HG03064 (cell line): ENCODE measurements at regions not wholly inside any gene's neighbourhood (a gene's known extent, or its start where the extent isn't known, plus 50 kb on each side); places are given as distances from the start of the nearest gene placed in this dataset.
"Not testable (repeated sequence)": the region's sequence is repeated elsewhere in the genome, so short reads cannot be mapped to it uniquely, and the experiment has no call there.

Source experiments
- ATAC-seq: cut with Tn5 transposase; IDR thresholded peaks from one replicate; pipeline ENCODE4 v1.9.1; 2021; ENCODE audit warnings: low read depth; ENCODE audit not compliant: unreplicated experiment

DNA sequence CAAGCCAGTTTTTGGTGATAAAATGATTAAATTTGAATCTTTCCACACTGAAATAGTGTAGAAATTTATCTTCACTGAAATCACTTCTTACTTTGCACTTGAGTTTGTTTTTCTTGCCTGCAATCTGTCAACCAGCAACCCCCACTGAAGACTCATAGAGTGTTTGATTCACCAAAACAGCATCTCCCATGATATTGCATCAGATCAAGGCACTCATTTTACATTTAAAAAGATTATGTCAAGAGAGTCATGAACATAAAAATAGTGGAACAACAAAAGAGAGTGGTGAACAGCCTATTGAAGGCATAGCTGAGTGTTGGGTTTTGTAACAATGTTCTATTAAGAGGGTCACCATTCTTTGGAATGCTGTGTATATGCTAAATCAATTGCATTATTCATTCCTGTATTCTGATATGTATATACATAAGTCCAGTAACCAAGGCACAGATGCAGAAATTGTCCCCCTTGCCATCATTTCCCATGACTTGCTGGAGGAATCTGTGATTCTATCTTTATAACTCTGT is 1934.9 kb downstream of the ARAP2 start:
- no peak for ATAC-seq

DNA sequence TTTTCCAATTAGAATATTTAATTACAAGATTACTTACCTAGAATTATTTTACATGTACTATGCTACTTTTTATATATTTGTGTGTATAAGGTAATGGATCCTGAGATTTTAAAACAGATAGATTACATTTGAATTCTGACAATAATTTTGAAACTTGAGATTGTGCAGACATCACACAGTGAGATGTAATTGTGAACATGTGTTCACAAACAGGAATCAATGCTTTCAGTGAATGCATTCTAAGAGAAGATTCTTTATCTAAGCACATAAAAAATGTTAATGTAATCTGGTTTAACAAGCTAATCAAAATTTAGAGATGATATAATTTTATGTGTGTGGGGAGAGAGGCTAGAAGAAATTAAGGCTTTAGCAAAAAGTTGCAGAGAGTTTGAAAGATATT is 1925.5 kb downstream of the ARAP2 start:
- ATAC-seq: no peak

DNA sequence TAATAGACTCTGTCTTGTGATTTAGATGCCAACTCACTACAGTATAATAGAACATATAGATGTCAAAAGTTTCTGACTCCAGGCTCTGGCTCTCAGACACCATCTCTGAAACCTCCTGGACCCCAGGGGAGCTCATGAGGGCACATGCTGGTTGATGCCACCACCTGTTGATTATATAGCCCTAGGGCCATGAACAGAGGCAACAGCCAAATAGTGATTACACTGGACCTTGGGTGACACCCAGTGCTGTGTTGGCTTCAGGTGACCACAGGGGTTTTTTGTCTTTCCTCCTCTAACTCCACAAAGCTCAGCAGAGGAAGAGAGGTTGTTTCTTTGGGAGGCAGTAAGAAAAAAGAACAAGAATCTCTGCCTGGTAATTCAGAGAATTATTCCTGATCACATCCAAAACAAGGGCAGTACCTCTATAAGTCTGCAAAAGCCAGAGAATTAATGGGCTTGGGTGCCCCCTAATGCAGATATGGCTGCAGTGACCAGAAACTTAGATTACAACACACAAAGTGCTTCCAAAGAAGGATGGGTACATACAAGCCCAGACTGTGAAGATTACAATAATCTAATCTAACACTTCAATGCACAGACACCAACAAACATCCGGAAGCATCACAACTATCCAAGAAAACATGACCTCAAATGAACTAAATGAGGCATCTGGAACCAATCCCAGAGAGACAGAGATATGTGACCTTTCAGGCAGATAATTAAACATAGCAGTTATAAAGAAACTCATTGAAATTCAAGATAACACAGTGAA is 1920.6 kb downstream of the ARAP2 start:
- no peak for ATAC-seq

DNA sequence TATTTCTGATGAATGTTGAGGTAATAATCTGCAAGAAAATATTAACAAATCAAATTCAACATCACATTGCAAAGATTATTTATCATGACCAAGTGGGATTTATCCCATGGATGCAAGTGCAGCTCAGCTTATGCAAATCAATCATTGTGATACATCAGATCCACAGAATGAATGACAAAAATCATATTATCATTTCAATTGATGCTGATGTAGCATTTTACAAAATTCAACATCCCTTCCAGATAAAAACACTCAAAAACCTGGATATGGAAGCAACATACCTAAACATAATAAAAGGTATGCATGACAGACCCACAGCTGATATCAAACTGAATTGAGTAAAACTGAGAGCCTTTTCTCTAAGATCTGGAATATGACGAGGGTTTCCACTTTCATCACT is 1915.4 kb downstream of the ARAP2 start:
- ATAC-seq: no peak

DNA sequence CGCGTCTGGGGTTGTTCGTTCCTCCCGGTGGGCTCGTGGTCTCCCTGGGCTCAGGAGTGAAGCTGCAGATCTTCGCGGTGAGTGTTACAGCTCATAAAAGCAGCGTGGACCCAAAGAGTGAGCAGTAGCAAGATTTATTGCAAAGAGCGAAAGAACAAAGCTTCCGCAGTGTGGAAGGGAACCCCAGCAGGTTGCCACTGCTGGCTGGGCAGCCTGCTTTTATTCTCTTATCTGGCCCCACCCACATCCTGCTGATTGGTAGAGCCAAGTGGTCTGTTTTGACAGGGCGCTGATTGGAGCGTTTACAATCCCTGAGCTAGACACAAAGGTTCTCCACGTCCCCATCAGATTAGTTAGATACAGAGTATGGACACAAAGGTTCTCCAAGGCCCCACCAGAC is 1909.2 kb downstream of the ARAP2 start:
- not testable (repeated sequence) for ATAC-seq

DNA sequence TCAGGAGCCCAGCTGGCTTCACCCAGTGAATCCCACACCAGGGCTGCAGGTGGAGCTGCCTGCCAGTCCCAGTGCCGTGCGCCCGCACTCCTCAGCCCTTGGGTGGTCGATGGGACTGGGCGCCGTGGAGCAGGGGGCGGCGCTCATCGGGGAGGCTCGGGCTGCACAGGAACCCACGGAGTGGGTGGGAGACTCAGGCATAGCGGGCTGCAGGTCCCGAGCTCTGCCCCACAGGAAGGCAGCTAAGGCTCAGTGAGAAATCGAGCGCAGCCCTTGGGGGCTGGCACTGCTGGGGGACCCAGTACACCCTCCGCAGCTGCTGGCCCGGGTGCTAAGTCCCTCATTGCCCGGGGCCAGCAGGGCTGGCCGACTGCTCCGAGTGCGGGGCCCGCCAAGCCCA is 1908.8 kb downstream of the ARAP2 start:
- not testable (repeated sequence) for ATAC-seq

DNA sequence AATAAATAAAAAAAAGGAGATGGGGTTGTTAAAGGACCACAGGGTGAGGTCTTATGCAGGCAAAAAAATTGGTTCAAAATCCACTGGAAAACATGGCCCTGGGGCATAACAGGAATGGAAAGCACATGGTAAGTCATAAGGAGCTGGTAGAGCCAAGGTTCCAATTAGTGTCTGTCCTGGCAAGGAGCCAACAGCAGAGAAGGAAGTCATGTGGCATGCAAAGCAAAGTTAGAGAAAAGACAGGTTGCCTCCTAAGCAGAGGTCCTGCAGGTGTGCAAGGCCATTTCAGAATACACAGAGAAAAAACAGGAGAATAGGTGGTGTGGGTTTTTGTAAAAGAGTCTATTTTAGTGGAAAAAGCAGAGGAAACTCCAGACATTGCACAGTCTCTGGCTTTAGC is 1881.7 kb downstream of the ARAP2 start:
- ATAC-seq: no peak

DNA sequence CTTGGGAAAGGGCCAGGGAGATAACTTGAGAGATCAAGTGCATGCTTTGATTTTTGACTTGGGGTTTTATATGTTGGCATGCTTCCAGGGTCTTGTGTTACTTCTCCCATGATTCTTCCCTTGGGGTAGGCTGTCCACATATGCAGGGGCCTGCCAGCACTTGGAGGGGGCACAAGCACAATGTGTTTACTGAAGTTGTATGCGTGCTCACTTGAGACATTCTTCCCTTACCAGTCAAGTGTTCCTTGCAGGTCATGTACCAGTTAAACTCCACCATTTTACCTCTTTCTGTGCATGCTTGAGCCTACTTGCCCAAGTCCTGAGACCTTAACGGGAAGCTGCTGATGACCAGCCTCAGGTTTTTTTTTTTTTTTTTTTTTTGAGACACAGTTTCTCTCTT is 1880.5 kb downstream of the ARAP2 start:
- ATAC-seq: no peak

DNA sequence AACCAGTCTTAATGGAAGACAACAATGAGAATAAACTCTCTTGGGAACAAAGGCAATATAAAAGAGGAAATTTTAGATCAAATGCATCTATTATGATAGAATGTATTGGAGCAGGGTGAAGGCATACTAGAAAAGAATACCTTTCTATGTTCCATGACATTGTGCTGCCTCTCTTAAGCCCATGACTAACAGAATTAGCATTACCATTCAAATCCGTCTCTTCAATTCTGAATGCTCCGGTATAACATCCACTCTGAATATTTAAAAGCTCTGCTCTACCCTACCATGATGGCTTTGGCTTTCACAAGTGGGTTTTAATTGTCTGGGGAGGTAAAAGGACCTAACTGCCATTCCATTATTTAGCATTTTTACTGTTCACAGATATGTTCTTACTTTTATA is 1878.4 kb downstream of the ARAP2 start:
- ATAC-seq: no peak

DNA sequence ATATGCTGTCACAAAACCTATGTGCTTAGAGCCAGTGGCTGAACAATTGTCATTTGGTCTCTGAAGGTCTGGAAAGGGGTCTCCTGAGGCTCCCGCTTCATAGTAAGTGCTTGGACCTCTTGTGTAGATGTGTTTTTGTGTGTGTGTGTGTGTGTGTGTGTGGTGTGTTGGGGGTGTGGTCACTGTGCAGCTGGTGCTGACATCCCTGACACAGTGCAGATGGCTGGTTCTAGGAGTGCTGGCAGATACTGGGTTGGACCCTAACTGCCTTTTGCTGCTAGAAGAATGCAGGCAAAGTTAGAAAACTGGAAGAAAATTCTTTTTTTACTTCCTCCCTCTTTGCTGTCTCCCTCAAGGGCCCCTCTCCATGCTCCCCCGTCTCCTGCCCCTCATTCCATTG is 1872.6 kb downstream of the ARAP2 start:
- no peak for ATAC-seq

DNA sequence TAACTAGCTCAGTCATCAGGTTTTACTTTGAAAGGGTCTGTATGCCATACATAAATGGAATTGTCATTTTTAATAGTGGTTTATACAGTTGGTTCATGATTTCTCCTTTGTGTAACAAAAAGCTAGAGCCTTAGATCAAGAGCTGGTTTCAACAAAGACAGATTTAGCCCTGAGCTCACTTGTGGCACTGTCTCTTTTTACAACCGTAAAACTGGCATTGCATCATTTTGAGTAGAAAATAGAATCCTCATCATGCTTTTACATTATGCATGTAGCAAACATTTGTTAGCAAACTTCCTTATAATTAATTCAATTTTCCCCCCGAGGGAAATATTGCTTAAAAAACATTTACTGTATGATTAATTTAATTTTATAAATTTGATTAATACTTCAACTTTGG is 1871.5 kb downstream of the ARAP2 start:
- no peak for ATAC-seq

DNA sequence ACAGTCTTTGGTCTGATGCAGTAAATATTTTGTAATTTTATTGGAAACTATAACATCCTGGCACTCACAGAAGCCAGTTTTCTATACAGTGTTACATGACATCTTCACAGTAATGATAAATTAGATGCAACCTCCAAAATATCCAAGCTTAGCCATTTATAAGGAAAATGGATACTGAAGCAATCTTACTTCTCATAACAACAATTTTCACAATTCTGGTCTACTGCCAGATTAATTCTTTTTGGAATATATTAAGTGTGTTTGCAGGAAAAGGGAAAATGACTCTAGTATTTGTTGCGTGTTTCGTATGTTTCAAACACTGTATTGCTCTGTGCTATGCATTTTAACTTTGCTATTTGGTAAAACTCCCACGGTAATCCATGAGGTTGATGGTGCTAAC is 1870.9 kb downstream of the ARAP2 start:
- ATAC-seq: no peak

DNA sequence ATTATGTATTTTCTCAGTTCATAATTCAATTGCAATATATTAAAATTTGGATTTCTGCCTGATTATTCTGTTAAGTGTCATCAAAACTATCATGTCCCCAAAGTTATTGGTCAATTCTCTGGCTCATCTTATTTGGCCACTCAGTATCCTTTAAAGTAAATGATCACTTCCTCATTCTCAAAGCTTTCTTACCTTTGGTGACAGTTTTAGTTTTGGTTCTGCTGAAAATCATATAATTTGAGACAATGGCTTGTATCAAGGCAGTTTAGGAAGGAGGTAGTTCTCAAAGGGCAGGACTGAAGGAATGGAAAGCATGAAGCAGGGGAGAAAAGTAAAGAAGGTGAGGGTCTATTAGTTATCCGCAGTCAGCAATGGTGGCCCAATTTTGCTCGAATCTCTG is 1832.1 kb downstream of the ARAP2 start:
- no peak for ATAC-seq

DNA sequence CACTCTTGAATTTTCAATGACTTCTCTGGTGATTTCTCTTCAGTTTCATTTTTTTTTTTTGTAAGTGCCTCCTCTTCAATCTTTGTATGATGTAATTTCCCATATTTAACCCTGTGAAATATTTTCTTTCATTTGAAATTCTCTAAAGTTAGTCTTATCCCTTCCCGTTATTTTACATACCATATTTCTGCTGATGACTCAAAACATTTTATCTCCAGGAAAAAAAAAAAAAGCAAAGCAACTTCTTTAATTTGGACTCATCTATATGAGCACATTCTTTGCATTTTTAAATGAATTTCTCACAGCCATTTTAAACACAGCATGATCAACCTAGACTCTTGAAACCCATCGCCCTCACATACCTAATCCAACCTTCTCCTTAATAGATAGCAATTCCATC is 1831.4 kb downstream of the ARAP2 start:
- ATAC-seq: no peak

DNA sequence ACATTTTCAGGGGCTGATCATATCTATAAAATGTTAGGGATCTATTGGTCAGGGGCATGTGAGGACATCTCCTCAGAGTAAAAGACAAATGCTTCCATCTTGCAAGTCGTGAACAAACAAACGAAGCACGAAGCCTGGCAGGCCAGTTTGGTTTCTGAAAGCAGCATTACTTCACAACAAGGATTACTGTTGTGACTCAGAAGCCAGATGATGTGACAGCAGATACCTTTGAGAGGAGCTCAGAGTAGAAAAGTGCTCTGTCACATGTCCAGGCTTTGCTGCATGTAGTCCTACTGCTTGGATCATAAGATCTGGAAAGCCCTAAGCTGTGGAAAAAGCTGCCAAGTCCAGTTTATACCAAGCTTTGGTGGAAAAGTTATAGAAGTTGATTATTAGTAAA is 1827.2 kb downstream of the ARAP2 start:
- ATAC-seq: no peak

DNA sequence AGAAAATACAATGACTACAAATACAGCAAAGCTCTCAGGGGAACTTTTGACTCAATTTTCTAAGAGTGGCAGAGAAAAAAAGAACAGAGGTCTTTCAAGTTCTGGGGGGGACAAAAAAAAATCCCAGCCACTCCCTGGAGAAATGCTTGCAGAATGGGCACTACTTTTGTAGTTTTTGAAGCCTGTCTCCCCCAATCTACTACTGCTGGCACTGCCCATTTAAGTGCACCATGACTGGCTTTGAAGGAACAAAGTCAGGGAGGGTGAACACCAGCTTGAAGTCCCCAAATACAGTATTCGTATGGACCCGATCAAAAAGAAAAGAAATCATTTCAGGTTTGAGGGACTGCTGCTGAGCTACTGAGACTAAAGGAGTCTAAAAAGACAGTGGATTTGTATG is 1824.4 kb downstream of the ARAP2 start:
- no peak for ATAC-seq

DNA sequence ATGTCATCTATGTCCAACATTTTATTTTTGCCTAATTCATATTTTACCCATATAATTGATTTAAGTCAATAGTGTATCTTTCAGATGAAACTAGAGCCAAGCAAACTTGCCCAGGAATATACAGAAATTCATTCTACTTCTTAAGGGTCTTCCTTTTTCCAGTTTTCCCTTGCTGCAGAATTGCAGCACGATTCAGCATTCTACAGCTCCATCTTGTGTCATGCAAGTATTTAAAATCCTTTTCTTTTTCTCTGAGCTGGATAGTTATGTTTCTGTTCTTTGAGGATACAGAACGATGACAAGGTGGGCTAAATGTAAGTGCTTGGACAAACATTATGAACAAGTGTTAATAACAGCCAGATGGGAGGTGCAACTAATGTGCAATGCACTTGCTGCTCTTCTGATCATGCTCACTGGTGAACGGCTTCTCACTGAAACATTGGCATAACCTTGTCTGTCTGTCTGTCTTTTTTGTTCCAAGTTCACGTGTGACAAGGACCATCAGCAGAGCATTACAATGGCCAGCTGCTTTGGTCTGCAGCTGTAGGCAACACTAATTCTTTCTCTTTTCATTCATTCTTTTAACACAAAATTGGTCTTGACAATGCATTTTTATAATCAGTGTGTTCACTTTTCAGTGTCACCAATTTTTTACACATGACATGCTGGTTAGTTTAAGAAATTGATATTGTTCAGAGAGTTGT is 1821.7 kb downstream of the ARAP2 start:
- ATAC-seq: no peak

DNA sequence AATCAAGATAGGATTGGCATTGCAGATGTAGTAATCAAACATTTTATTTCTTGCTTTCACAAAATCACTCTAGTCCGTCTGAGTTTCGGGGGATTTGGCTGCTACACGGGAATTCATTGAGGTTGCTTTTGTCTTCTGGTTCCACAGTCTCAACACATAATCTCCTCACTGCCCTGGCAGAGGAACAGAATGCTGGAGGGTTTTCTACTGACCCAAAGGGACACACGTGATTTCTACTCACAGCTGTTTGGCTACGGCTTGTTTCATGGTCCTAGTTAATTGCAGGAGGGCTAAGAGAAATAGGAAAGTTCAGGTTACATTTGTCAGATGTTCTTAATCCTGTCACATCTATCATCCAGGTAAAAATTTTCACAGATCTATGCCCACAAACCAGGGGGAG is 1811.6 kb downstream of the ARAP2 start:
- ATAC-seq: no peak

DNA sequence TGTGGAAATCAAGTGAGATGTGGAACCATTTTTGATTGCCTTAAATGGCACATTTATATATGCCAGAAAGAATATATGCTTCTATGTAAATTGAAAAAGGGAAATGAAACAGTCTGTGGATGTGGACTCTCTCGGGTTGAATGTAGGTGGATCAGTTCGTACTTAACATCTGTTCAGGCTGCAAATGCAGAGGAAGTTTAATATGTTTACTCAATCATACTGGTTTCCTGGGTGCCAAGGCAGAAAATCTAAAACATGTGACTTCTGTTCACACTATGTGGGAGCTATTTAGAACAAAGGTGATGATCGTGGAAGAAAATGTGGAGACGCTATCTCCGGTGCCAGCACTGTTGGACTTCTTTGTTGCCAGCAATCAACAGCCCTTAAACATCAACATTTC is 1809.9 kb downstream of the ARAP2 start:
- not testable (repeated sequence) for ATAC-seq

DNA sequence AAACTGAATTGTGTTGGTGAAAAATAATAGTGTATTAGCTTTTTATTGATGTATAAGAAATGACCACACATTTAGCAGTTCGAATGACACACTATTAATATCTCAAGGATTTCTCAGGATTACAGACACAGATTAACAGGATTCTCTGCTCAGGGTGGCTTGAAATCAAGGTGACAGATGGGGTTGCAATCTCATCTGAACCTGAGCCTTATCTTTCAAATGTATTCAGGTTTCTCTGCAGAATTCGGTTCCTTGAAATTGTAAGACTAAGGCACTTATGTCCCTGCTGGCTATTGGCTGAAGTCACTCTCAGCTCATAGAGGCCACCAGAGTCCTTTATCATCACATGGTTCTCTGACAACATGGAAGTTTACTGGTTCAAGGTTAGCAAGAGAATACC is 1780.1 kb downstream of the ARAP2 start:
- ATAC-seq: no peak

DNA sequence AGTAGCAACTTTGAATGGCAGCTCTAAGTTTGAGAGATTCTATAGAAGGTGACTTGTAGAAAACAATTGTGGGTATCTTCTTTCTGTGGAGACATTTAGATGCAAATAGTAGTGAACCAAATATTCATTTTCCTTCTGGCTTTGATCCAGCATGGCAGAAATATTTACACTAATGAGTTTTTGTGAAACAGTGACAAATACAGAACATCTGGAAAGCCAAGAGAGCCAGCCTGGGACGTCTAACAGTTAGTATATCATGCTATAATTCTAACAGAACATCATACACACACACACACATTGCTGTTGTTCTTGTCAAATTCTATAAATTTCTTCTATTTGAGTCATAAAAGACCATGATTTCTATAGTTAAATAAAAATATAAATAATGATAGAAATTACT is 1777.9 kb downstream of the ARAP2 start:
- ATAC-seq: no peak

DNA sequence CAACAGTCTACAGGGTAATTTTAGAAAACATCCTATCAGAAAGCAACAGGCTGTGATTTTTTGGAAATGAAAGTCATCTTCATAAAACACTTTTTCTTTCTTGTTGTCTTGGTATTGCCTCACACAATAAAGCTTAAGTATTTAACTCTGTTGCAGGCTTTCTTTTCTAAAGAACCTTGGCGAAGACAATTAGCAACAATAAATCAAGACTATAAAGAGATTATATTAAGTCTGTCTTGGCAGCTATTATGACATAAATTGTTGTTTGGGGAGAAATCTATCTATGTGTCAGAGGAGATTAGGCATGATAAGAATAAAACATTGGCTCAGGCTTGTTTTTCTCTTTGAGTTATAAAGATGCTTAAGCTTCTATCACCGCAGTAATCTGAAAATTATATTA is 1774.8 kb downstream of the ARAP2 start:
- ATAC-seq: no peak
